GM21390 (cell line): ENCODE measurements at regions not wholly inside any gene's neighbourhood (a gene's known extent, or its start where the extent isn't known, plus 50 kb on each side); places are given as distances from the start of the nearest gene placed in this dataset.
"Not testable (repeated sequence)": the region's sequence is repeated elsewhere in the genome, so short reads cannot be mapped to it uniquely, and the experiment has no call there.

Experiments
- ATAC-seq: cut with Tn5 transposase; IDR thresholded peaks from one replicate; pipeline ENCODE4 v1.9.1; 2021; ENCODE audit not compliant: unreplicated experiment

DNA sequence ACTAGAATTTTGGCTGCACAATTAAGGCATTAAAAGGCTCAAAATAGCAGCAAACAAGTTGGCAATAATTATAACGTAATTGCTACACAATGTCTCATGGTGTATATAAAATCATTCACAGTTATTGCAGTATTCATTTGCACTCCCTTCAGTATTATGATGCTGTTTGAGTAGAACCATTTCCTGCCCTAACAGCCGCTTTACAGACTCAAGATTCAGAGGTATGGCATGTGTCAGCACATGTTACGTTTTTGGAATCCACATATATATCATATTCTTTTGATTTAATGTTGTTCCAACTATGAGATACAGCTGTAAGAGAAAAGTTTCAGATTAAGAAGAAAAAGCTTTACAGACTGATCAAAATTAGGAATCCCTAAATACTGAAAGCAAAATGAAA is 56.3 kb upstream of the NCKAP5 start:
- no peak for ATAC-seq

DNA sequence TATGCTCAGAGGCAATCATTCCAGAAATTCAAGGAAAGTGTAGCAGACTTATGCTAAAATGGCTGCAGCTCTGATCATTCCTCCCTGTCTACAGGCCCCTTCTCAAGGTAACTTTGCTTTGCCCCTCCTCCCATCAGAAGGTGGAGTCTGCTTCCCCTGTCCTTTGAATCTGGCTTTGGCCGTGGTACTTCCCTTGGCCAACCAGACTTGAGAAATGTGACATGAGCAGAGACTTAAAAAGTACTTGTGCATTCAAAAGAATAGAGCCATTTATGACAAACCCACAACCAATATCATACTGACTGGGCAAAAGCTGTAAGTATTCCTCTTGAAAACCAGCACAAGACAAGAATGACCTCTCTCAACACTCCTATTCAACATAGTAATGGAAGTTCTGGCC is 59.5 kb upstream of the NCKAP5 start:
- ATAC-seq = no peak

DNA sequence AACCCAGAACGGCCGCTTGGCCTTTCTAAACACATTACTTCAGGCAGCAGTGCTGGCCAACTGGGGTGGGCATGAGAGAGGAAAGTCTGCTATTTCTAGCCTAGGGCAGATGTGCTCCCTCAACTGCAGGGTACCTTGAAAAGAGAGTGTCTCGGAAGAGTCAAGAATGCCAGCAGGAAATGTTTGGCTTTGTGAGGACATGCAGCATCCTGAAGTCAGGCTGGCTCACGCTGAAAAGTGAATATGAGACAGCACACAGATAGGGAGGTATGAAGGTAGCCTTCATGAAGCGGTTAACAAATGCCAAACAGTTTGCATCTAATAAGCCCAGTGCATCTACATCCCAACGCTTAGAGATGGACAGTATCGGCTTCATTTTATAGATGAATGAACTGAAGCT is 65.0 kb upstream of the NCKAP5 start:
- ATAC-seq = no peak

DNA sequence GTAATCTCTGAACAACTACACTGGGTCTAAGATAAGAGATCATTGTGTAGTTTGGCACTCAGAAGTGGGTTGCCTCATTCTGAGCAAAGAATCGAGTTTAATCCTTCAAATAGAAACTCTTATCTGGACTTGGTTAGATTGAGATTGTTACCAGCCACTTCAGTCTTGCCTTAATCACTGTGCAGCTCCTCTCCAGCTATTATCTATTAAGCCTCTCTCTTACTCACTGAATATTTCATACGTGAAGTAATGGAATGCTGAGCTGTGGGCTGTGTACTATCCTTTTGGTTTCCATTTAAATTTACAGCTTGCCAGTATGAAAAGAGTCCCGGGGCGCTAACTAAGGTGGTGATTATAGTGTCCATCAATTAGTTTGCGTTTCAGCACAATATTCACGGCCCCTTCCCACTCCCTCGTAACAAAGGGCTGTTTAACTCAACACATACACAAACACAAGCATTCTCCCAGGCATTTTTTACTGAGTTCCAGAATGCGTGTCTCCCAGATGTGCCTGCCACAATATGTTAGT is 65.7 kb upstream of the NCKAP5 start:
- no peak for ATAC-seq

DNA sequence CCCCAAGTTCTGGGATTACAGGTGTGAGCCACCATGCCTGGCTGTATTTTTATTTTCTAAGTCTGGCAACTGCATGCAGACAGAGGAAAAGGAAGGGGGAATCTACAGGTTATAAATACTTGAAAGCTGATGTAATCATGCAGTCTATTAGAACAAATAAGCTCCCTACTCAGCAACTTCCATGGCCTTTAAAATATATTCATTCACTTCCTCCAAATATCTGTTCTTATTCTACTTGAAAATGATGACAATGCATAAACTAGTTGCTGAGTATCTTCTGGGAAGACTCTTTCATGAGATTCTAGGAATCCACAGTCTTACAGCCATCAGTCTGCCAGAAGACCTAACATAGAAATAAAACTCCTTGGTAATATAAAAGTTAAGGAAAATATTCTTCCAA is 66.9 kb upstream of the NCKAP5 start:
- no peak for ATAC-seq

DNA sequence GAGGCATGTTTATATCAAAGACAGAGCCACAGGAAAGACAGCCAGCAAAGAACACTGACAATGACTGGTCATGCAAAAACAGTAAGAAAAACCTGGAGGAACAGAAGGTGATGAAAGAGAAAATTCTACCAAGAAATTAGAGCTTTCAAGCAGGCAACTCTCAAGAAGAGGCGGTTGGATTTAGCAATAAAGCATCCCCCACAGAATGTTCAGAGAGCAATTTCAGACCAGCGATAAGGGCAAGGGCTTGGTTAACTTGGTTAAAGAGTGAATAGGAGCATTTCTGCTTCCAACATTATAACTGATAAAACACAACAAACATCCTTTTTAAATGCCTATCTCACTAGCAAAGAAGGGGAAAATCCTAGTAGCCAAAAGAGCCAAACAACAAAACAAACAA is 68.0 kb upstream of the NCKAP5 start:
- no peak for ATAC-seq

DNA sequence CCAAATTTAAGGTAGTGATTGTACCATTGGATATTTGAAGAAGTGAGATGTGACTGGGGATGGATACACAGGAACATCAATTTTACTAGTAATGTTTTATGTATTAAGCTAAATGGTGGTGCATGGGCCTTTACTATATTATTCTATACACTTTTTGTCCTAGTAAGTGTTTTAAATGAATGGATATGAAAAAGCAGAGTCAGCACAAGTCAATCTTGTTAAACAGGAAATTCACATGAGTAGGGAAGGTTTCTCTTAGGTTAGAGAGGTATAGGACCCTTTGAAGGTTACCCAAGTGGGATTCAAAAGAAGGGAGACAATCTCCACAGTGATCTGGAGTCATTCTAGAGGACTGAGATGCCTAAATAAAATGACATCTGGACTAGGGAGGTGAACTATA is 71.8 kb upstream of the NCKAP5 start:
- ATAC-seq = no peak

DNA sequence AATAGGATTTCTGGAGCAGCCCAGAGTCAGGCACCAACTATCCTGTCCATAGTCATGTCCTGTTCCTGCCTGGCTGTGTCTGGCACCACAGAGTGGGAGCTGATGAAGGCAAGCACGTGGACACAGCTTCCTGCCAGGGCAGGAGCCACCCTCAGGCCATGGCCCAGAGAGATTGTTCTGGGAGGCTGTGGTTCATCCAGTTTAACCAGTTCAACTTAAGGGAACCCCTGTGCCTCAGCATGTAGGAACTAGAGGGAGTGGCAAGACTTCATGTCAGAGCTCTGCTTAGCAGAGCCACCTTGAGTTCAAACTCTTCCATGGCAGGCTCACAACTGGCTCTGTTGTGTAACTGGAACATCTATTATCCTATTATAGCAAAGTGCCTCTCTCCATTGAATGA is 73.2 kb upstream of the NCKAP5 start:
- ATAC-seq = no peak

DNA sequence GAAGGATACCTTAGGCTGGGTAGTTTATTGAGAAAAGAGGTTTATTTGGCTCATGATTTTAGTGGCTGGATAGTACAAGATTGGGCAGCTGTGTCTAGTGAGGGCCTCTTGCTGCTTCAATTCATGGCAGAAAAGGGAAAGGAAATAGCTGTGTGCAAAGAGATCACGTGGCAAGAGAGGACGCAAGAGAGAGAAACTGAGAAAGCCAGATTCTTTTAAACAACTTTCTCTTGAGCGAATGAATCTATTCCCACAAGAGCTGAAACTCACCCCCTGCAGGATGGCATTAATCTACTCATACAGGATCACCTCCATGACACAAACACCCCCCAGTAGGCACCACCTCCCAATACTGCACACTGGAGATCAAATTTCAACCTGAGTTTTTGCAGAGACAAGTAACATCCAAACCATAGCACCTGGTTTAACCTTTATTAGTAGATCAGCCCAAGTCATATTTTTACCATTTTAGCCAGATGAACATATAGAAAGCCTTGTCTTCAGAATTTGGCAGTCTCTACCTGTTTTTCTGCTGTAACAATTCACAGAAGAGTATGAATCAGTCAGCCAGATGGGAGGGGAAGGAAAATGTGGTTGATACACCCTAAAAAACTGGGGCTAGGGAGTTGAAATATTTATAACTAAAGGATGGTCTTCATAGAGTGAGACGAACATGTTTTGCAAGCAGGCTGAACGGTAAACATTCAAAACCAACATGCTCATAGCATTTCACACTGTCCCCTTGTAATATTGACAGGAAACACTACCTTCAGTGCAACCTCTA is 73.9 kb upstream of the NCKAP5 start:
- ATAC-seq = no peak

DNA sequence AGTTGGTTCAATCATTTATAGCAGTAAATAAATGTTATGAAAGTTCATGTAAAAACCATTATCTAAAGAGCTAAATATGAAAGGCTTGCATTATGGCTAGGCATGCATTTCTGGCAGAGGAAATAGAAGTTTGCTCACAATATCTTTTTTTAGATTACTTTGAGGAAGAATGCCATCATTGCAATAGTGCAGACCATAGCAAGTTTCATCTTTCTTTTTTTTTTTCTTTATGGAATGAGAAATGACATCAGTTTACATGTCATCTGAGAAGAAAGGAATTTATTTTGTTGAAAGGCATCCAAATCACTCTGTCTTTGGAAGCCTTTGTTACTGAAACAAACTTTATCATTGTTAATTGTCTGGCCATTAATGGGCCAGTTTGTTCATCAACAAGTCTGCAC is 74.5 kb upstream of the NCKAP5 start:
- ATAC-seq = no peak

DNA sequence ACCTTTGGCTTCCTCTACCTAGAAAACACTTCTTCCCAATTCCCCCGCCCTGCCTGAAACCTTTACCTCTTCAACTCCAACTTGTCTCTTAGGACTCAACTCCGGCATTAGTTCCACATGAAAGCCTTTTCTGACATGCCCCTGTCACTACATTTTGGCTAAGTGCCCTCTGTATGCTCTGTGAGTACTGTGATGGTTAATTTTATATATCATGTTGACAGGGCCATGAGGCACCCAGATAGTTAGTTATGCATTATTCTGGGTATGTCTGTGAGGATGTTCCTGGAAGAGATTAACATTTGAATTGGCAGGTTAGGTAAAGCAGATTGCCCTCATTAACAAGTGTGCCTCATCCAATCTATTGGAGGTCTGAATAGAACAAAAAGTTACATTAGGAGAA is 75.6 kb upstream of the NCKAP5 start:
- ATAC-seq = no peak

DNA sequence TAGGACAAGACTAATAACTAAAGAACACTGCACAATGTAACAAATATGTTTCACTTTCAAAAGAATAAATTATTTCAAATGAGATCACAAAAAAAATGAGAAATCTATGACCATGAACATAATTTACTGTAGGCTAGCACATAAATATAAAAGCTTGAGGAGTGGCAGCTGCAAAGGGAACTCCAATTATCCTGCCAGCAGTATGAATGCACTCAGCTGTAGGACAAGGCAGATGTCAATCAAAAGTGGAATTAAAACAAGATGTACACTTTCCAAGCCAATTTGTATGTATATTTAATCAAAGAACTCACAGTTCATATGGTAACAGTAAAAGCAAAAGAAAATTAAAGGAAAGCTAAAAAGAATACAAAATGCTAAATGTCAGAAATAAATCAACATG is 76.6 kb upstream of the NCKAP5 start:
- ATAC-seq = no peak

DNA sequence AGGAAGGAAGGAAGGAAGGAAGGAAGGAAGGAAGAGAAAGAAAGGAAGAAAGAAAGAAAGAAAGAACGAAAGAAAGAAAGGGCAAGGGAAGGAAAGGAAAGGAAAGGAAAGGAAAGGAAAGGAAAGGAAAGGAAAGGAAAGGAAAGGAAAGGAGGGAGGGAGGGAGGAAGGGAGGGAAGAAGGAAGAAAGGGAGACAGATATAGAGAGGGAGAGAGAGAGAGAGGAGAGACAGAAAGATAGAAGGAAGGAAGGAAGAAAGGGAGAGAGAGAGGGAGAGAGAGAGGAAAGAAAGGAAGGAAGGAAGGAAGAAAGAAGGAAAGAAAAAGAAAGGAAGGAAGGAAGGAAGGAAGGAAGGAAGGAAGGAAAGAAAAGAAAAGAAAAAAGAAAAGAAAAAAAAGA is 79.1 kb upstream of the NCKAP5 start:
- not testable (repeated sequence) for ATAC-seq

DNA sequence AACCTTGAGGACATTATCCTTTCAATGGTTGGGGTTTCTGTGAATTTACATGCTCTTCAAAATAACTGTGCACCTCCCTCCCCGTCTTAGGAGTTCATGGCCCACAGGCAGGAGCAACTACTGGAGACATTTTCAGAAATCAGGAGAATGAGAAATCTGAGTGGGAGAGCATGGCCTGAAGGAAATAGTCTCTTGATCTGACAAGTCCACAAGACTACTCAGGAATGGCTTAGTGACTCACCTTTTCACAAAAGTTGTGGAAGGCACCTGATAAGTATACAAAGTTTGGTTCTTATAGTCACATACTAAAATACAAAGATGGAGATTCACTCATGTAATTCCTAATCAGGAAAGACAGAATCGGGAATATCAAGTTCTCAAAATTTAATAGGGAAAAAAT is 83.6 kb upstream of the NCKAP5 start:
- no peak for ATAC-seq

DNA sequence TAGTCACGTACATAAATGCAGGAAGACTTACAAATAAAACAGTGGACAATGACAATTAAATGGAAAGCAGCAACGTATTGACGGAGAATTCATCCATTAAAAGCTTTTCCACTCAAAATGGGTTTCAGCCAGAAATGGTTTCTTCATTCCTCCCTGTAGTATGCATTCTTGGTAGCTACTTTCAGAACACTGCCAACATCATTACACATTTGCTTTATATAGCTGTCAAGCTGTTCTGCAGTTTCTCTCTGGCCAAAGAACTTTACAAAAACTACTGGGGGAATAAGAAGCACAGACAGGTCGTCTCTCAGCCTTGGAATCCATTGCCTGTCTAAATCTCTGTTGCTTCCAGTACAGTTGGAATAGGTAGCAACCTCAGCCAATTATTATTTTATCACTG is 84.1 kb upstream of the NCKAP5 start:
- no peak for ATAC-seq

DNA sequence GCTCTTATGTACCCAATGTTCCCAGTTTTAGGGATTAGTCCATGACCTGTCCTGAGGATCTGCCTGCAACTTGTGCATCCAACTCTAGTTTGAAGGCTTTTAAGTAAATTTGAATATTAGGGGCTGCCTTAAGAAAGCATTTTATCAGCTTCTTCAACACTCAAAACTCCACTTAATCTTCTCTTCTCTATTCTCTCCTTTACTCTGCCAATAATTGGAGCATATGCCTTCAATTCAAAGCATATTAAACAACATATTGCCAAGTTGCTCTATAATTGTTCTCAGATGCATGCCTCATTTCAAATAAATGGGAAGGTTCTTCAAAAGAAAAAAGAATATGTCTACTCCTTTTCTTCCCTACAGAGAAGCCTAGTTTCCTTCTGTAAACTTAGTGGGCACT is 84.8 kb upstream of the NCKAP5 start:
- no peak for ATAC-seq

DNA sequence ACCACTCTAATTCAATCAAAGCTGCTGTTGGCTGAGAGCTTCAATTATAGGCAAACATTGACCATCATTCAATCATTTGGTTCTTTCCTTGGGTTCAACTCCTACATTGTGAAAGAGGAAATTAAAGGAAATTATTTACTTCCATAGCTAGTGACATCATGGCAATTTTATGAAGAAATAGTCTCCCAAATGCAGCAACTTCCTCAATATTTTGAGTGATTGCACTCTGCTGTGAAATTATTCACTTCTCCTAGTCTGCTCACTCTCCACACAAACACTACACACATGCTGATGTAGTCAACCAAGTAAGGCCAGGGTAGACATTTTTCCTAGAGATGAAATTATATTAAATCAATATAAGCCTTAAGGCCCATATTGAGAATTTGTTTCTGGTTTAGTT is 86.7 kb upstream of the NCKAP5 start:
- ATAC-seq = no peak

DNA sequence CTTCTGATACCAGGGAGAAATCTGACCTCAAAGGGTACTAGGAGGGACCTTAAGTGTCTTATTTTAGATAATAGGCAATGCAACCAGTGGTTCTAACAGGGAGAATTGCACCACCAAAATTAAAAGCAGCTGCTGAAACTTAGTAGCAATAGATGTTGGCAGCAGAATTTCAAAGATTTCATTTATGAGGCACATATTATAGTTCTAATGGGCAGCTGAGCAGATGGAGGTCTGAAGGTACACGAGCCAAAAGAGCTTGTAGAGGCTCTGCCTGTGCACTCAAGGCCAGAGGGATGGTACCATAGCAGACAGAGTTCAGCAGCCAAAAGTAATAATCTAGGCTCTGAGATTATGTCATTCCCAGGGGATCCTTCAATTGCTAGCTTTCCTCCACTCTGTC is 87.3 kb upstream of the NCKAP5 start:
- no peak for ATAC-seq

DNA sequence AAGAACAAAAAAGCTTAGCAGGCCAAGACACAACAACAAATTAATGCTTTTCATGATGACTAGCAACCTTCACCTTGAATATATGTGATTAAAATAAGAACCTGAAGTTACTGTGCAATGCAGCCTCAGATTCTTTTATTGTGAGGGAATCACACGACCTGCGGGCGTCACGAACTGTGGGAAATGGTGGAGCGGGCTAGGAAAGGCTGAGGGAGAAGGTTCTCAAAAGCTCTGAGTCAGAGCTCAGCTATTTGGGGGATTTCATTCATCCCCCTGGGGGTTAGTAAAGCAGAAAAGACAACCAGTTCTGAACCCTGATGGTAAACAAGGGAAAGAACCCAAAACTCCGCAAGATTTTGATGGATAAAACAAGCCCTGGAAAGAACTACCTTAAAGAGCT is 89.3 kb upstream of the NCKAP5 start:
- no peak for ATAC-seq

DNA sequence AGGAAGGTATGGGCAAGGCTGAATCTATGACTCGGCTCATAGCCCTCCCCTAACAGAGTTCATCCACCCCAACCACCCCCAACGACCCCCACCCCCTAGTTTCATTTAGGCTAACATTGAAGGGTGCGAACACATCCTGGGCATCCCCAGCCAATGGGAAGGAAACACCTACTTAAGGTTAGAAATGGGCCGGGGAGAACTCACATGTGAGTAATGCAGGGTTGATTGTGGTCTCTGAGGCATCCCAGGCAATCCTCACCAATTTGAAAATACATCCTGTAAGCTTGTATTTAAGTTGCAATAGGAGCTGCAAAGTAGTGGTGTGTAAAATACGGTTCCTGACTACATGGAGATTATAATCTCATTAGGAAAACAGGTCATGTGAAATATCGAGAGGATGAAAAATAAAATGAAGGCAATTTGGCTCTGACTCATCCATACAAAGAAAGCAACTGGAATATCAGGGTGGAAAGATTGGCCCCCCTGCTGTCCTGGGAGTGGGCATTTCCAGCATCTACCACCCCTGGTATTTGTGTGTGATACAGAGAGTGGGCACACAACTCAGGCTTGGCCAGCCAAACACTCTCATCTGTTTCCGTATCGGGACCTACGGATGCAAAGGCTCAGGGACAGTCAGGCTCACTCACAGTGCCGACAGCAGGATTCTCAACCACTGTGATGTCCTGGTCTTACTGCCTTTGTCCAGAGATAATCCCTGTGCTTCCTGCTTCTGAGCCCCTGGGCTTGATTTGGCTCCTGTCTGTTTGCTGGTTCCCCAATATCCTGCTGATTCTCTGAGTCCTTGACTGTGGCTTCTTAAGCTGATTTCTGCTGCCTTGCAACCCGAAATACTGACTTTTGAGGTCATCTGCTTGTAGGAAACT is 90.0 kb upstream of the NCKAP5 start:
- no peak for ATAC-seq

DNA sequence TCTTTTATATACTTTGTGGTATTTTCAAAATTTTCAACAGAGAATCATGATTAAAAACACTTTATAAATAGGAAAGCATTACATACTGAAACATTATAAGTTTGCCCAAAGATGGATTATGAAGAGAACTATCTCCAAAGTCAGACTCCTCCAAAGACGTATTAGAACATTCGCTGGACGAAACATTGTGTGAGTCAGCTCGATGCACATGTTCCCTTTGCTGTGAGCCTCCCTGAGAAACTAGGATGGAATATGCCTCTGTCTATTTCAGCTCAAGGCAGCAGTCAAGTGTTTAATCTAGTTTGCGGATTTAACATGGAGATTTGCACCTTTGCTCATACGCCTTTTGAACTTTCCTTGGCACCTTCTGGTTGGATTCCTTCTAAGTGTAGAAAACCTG is 92.2 kb upstream of the NCKAP5 start:
- ATAC-seq = no peak

DNA sequence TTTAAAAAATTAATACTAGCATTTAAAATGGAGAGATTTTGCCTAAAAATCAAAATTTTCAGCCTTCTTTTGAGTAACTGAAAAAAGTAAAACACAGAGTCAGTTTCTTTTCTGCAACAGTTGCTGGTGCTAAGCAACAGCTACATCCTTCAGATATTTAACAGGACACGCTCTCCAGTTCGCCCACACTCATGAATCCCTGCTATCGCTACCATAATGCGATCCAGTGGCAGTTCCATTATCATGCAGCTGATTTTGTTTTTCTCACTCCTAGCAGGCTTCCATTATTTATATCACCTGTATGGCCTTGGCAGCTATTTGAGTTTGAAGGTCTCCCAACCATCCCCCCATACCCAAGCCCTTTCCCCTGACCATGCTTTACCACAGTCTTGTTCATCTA is 93.1 kb upstream of the NCKAP5 start:
- no peak for ATAC-seq
